Mucosa of gallbladder (tissue), 1 donor: ENCODE measurements at regions not wholly inside any gene's neighbourhood (a gene's known extent, or its start where the extent isn't known, plus 50 kb on each side); places are given as distances from the start of the nearest gene placed in this dataset.
"Not testable (repeated sequence)": the region's sequence is repeated elsewhere in the genome, so short reads cannot be mapped to it uniquely, and the experiment has no call there.

ENCODE experiments used
- DNase-seq: peaks from one replicate; pipeline ENCODE4 v3.0.0-alpha.2; 2020; ENCODE audit warnings: low spot score
- donor health status: DM: no; HTN: no; CAD: no.

DNA sequence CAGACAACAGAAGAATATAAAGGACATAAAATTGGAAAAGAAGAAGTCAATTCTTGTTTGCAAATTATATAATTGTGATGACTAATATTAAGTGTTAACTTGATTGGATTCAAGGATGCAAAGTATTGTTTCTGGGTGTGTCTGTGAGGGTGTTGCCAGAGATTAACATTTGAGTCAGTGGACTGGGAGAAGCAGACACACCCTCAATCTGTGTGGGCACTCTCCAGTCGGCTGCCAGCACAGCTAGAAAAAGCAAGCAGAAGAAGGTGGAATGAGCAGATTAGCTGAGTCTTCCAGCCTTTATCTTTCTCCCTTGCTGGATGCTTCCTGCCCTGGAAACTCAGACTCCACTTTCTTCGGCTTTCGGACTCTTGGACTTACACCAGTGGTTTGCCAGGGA, 51.7 kb downstream of the UBE2NL start:
- DNase-seq, result no peak

GRCh38 chrX:143940119-143940518, 56.2 kb downstream of the UBE2NL start:
- no peak for DNase-seq

- DNase-seq, result no peak
Observed at GRCh38 chrX:143945171-143945570, 61.3 kb downstream of the UBE2NL start.

DNA sequence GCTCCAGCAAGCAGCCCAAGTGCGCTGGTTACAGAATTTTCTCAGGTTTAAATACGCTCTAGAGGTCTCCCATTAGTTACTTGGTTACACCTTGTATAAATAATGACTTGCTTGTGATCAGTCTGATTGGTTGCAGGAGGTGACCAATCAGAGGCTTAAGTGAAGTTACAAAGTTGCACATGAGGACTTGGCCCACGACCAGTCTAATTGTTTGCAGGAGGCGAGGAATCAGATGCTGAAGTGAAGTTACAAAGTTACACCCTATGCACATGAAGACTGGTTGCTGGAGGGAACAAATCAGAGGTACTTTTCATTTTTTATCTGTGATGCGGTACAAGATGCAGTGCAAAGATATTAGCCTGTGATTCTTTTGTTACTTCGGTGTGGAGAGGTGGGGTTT, 80.7 kb downstream of the UBE2NL start:
- DNase-seq, result no peak

DNA sequence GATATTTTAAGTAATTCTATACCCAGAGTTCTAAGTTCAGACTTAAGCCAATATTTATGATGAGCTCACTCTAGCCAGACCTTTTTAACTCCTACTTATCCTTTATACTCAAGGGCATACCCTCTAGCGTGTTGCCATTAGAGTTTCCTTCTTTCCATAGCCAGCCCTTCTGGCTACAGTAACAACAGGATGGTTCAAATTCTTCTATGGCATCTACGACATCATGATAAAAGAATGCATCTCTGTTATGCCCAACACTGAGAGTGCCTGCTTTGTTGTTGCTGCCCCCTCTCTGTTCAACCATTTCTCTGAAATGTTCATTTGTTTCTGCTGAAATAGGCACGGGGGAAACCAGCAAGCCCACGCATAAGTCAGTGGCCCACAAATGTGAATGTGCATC, 104.5 kb downstream of the UBE2NL start:
- no peak for DNase-seq

GRCh38 chrX:143994206-143994605, 110.3 kb downstream of the UBE2NL start:
- no peak for DNase-seq

GRCh38 chrX:143998261-143998660, 114.4 kb downstream of the UBE2NL start:
- no peak for DNase-seq

- no peak for DNase-seq
Observed at GRCh38 chrX:144006811-144007210, 122.9 kb downstream of the UBE2NL start.

DNA sequence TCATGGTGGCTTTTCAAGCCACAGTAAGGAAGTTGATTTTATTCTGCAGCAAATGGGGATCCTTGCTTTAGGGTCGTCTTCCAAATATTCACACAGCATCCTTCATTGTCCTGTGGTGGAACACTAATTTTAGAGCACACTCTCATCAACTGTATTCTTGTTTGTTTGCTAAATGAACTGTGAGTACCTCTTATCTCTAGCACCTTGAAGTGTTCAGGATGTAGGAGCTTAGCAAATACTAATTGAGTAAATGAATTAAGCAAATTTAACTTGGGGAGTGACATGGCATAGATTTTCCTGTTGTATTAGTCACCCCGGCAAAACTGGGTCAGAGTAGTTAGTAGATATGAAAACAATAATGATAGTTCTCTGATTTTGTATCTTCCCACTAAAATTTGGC, 156.9 kb downstream of the UBE2NL start:
- no peak for DNase-seq

DNA sequence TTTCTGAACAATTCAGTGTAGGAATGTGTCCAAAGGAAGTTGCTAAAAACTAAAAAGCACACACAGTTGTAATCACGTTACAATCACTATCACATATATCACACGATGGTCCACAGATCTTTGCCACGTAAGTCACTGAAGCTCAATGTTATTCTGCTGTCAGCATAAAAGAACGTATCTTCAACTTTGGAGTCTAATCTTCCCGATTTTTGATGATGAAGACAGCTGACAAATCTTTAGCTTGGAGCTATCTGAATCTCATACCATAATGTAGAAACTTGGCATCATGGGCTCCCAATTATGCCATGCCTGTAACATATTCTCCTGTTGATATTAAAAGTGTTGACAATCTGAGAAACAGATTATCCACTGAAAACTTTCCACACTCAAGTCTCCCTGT, 158.4 kb downstream of the UBE2NL start:
- no peak for DNase-seq

DNA sequence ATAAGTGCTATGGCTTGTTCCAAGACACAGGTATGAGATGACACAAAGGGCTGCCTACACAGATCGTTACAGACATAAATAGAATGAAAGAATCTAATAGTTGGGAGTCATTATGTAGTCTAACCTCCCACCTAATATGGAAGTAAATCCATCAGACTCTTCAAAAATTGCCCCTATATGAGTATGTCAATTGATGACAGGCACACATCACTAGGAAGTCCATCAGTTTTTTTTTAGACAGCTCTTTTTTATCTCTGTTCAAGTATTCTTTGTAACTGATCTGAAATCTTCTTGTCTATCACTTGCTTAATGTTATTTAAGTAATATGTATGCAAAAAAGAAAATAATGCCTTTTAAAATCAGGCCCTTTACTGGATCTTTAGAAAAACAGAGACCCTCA, 191.6 kb downstream of the UBE2NL start:
- DNase-seq, result no peak

- DNase-seq, result not testable (repeated sequence)
Observed at GRCh38 chrX:144082237-144082636, 198.4 kb downstream of the UBE2NL start.

- DNase-seq, result not testable (repeated sequence)
Observed at GRCh38 chrX:144089674-144090073, 205.8 kb downstream of the UBE2NL start.

DNA sequence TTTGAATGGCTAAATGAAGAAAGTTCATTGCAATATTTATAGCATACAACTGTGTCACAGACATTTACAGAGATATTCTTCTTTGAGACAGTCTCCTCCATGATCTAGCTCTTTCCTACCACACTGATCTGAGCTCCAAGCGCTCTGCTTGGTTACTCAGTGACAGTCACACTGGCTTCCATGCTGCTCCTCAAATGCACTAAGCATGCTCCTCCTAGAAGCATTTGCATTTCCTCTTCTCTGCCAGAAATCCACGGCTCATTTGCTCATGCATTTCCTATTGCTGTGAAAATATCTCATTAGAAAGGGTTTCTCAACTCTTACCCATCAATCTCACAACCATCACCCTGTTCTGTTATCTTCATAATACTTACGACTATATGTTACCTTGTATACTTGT, 208.2 kb downstream of the UBE2NL start:
- DNase-seq, result not testable (repeated sequence)

- not testable (repeated sequence) for DNase-seq
Observed at GRCh38 chrX:144119490-144119889, 235.6 kb downstream of the UBE2NL start.

DNA sequence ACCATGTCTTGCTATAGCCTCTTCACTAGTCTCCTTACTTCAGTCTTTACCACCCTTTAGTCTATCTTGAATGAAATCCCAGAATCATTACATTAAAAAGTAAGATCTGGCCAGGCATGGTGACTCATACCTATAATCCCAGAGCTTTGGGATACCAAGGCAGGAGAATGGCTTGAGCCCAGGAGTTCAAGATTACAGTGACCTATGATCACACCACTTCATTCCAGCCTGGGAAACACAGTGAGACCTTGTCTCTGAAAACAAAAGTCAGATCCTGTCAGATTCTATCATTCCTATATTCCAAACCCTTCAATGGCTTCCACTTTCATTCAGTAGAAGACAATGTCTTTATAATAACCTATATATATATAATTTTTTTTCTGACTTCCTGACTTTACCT, 237.7 kb downstream of the UBE2NL start:
- DNase-seq, result not testable (repeated sequence)

- DNase-seq, result not testable (repeated sequence)
Observed at GRCh38 chrX:144127570-144128169, 243.8 kb downstream of the UBE2NL start.

- DNase-seq, result not testable (repeated sequence)
Observed at GRCh38 chrX:144129511-144129910, 245.6 kb downstream of the UBE2NL start.

GRCh38 chrX:144130507-144130906, 246.6 kb downstream of the UBE2NL start:
- DNase-seq, result not testable (repeated sequence)

GRCh38 chrX:144131080-144131479, 247.2 kb downstream of the UBE2NL start:
- not testable (repeated sequence) for DNase-seq

GRCh38 chrX:144134448-144135119, 250.7 kb downstream of the UBE2NL start:
- DNase-seq, result not testable (repeated sequence)

GRCh38 chrX:144154474-144154873, 270.6 kb downstream of the UBE2NL start:
- DNase-seq, result not testable (repeated sequence)

DNA sequence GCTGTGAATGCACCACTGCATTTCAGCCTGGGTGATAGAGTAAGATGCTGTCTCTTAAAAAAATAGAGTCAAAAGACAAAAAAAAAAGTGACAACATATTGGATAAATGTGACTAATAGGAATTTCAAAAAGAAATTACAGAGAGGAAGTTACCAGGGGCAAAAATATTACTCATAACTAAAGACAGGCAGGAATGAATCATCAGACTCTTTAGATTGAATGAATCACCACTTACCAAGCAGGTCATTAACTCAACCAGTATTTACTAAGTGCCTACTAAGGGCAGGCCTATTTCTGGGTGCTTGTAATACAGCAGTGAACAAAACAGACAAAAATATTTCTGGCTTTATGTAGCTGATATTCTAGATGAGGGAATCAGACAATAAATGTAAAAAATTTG, 301.3 kb downstream of the UBE2NL start:
- DNase-seq, result not testable (repeated sequence)

GRCh38 chrX:144188489-144188888, 304.6 kb downstream of the UBE2NL start:
- not testable (repeated sequence) for DNase-seq
